Keratinocyte (primary cell): ENCODE measurements at regions not wholly inside any gene's neighbourhood (a gene's known extent, or its start where the extent isn't known, plus 50 kb on each side); places are given as distances from the start of the nearest gene placed in this dataset.

Source experiments
- DNase-seq: peaks from one replicate; pipeline ENCODE4 v3.0.0-alpha.2; 2011; ENCODE audit warnings: low read depth, missing footprints, low spot score
- FAIRE-seq: peaks from 2 replicates; lab custom pipeline; 2011; peaks lifted over from hg19 to GRCh38; lab: Jason Lieb, UNC
- H2AFZ ChIP-seq: 2 replicates; pipeline ENCODE4 v1.6.0; 2012; ENCODE audit warnings: low read length, control low read depth, inconsistent platforms; ENCODE audit not compliant: control insufficient read depth
- H3K27ac ChIP-seq: 2 replicates; pipeline ENCODE4 v1.5.1; 2011; ENCODE audit warnings: low read length; ENCODE audit not compliant: control insufficient read depth, insufficient read depth
- H3K27me3 ChIP-seq: 3 replicates; pipeline ENCODE4 v1.6.0; 2011; ENCODE audit warnings: low read length; ENCODE audit not compliant: control insufficient read depth, insufficient read depth; ENCODE audit errors: extremely low read depth
- H3K36me3 ChIP-seq, 2 experiments: 2 replicates in 1 of 2; 3 replicates in 1 of 2; pipeline ENCODE4 v1.5.1; 2011; ENCODE audit warnings: low read length in 2 of 2, mild to moderate bottlenecking in 1 of 2; ENCODE audit not compliant: control insufficient read depth in 2 of 2, insufficient read depth in 2 of 2; ENCODE audit errors: extremely low read depth in 1 of 2
- H3K4me1 ChIP-seq: 3 replicates; pipeline ENCODE4 v1.5.1; 2011; ENCODE audit warnings: low read length; ENCODE audit not compliant: control insufficient read depth, insufficient read depth; ENCODE audit errors: extremely low read depth
- H3K4me2 ChIP-seq: 3 replicates; pipeline ENCODE4 v1.6.0; 2011; ENCODE audit warnings: low read depth, low read length; ENCODE audit not compliant: control insufficient read depth, insufficient read depth; ENCODE audit errors: extremely low read depth
- H3K4me3 ChIP-seq, 3 experiments: fragments of 200-600 bp in 1 of 3; sonication (generic) in 1 of 3; 2 replicates in 2 of 3; 3 replicates in 1 of 3; pipeline ENCODE4 v1.5.1; 2011 to 2016; ENCODE audit warnings: low read length in 3 of 3, mild to moderate bottlenecking in 3 of 3, control low read depth in 2 of 3, inconsistent platforms in 1 of 3, low read depth in 1 of 3, mixed read lengths in 1 of 3, mixed run types in 1 of 3, moderate library complexity in 1 of 3; ENCODE audit not compliant: control insufficient read depth in 2 of 3, insufficient read depth in 2 of 3; ENCODE audit errors: extremely low read depth in 1 of 3
- H3K79me2 ChIP-seq: 2 replicates; pipeline ENCODE4 v1.6.0; 2012; ENCODE audit warnings: low read length; ENCODE audit not compliant: control insufficient read depth, insufficient read depth
- H3K9ac ChIP-seq: 3 replicates; pipeline ENCODE4 v1.6.0; 2011; ENCODE audit warnings: low read length; ENCODE audit not compliant: control insufficient read depth, insufficient read depth; ENCODE audit errors: extremely low read depth
- H3K9me1 ChIP-seq: 3 replicates; pipeline ENCODE4 v1.6.0; 2011; ENCODE audit warnings: low read length; ENCODE audit not compliant: control insufficient read depth, insufficient read depth; ENCODE audit errors: extremely low read depth
- H3K9me3 ChIP-seq: 2 replicates; pipeline ENCODE4 v1.5.1; 2012; ENCODE audit warnings: low read depth, low read length; ENCODE audit not compliant: control insufficient read depth
- H4K20me1 ChIP-seq: 3 replicates; pipeline ENCODE4 v1.6.0; 2011; ENCODE audit warnings: low read length; ENCODE audit not compliant: control insufficient read depth, insufficient read depth; ENCODE audit errors: extremely low read depth
- CTCF ChIP-seq, 3 experiments: IDR thresholded peaks in 1 of 3; conservative IDR thresholded peaks in 1 of 3; optimal IDR thresholded peaks in 1 of 3; 2 replicates in 2 of 3; 3 replicates in 1 of 3; pipeline versions ENCODE3 to v1.5.1; 2011; ENCODE audit warnings: low read length in 3 of 3, mild to moderate bottlenecking in 3 of 3, moderate library complexity in 2 of 3, control low read depth in 1 of 3, inconsistent platforms in 1 of 3; ENCODE audit not compliant: insufficient read depth in 2 of 3; ENCODE audit errors: extremely low read depth in 1 of 3
- EZH2 ChIP-seq: IDR thresholded peaks from one replicate; pipeline ENCODE4 v1.6.1; 2012; ENCODE audit warnings: inconsistent platforms, mild to moderate bottlenecking, low read length, moderate library complexity
- dilution Hi-C: fragments of 300-500 bp; cut with MboI; formaldehyde crosslinking; loops from one replicate; pipeline ENCODE4 v1.7.0; 2020; ENCODE audit warnings: low sequenced_read_pairs; ENCODE audit not compliant: extremely low pct_ligation_motif_present

GRCh38 chr18:56296381-56296780 lies 342.0 kb downstream of the TXNL1 start:
- no peaks in the 10 kb centered on the region for H3K36me3 ChIP-seq
- no peak overlapping the region for H2AFZ ChIP-seq
- H3K9me1 ChIP-seq, result no peaks in the 10 kb centered on the region
- H3K27ac ChIP-seq, result no peak overlapping the region
- no peaks in the 10 kb centered on the region for H4K20me1 ChIP-seq
- TF ChIP-seq CTCF (optimal IDR thresholded peaks at IDR 0.05 in 1 of 3, IDR thresholded peaks at IDR 0.05 in 1 of 3, conservative IDR thresholded peaks at IDR 0.05 in 1 of 3; ENCODE audit: extremely low read depth in 1 of 3, insufficient read depth in 2 of 3, low read length in 3 of 3) (no peak), EZH2 (no peak)
- FAIRE-seq, result no peak
- H3K79me2 ChIP-seq, result no peaks in the 10 kb centered on the region
- no peak overlapping the region for H3K4me3 ChIP-seq
- dilution Hi-C loops, result no loop called here
- DNase-seq, result no peak
- H3K27me3 ChIP-seq, result no peaks in the 10 kb centered on the region
- no peak overlapping the region for H3K9ac ChIP-seq
- no peaks in the 10 kb centered on the region for H3K9me3 ChIP-seq
- no peaks in the 10 kb centered on the region for H3K4me1 ChIP-seq
- no peak overlapping the region for H3K4me2 ChIP-seq

GRCh38 chr18:56294484-56295183 lies 343.8 kb downstream of the TXNL1 start:
- TF ChIP-seq CTCF (optimal IDR thresholded peaks at IDR 0.05 in 1 of 3, IDR thresholded peaks at IDR 0.05 in 1 of 3, conservative IDR thresholded peaks at IDR 0.05 in 1 of 3; ENCODE audit: extremely low read depth in 1 of 3, insufficient read depth in 2 of 3, low read length in 3 of 3) (no peak), EZH2 (no peak)
- Histone ChIP-seq H4K20me1 (no peaks in the 10 kb centered on the region), H3K9me1 (no peaks in the 10 kb centered on the region), H3K4me3 (no peak overlapping the region), H3K27me3 (no peaks in the 10 kb centered on the region), H3K9ac (no peak overlapping the region), H3K4me2 (no peak overlapping the region), H3K9me3 (no peaks in the 10 kb centered on the region), H3K4me1 (no peaks in the 10 kb centered on the region), H3K36me3 (no peaks in the 10 kb centered on the region), H3K27ac (no peak overlapping the region), H3K79me2 (no peaks in the 10 kb centered on the region), H2AFZ (no peak overlapping the region)
- DNase-seq (no peak), FAIRE-seq (no peak)
- dilution Hi-C loops, result no loop called here
